HG02571 (cell line): ENCODE measurements at regions not wholly inside any gene's neighbourhood (a gene's known extent, or its start where the extent isn't known, plus 50 kb on each side); places are given as distances from the start of the nearest gene placed in this dataset.
"Not testable (repeated sequence)": the region's sequence is repeated elsewhere in the genome, so short reads cannot be mapped to it uniquely, and the experiment has no call there.

Experiments
- ATAC-seq: cut with Tn5 transposase; IDR thresholded peaks from one replicate; pipeline ENCODE4 v1.9.1; 2021; ENCODE audit warnings: mild to moderate bottlenecking, moderate library complexity; ENCODE audit not compliant: unreplicated experiment

DNA sequence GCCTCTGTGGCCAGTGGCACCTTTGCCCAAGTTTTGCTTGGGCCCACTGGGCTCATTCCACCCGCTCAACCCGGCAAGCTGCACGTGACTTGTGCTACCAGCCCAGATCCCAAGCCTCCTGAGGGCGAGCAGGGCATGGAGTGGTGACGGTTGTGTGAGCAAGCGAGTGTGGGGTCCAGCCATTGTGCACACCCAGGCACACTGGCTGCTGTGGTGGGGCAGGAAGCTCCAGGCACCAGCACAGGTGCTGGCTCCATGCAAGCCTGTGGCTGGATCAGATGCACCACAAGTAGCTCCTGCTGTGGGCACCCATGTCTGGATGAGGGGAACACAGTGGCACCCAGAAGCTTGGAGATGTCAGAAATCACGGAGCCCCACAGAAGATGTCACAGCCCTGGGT lies 557.0 kb upstream of the GNPDA2 start:
- no peak for ATAC-seq

DNA sequence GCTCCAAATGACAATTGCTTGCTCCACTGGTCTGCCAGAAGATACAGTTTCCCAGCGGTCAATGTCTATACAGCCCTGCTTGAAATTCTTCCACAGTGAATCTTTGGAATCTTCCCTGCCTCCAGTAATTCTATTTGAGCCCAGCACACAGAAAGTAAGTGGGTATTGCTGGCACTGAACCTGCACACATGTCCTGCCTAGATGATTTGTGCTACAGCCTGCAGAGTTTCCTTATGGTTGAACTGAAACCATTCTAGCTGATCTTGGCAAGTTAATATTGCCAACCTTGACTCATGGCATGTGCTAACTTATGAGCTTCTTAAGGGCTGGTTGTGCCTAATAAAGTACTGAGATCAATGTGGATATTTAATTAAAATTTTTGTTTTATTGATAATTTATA lies 553.8 kb upstream of the GNPDA2 start:
- ATAC-seq: no peak

DNA sequence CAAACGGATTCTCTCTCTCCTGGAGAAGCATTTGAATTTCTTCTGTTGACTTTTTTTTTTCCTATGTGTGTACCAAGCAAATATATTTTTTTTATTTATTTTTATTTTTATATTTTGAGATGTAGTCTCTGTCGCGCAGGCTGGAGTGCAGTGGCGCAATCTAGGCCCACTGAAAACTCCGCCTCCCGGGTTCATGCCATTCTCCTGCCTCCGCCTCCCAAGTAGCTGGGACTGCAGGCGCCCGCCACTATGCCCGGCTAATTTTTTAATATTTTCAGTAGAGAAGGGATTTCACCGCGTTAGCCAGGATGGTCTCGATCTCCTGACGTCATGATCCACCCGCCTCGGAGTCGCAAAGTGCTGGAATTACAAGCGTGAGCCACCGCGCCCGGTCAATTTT lies 549.5 kb upstream of the GNPDA2 start:
- no peak for ATAC-seq

DNA sequence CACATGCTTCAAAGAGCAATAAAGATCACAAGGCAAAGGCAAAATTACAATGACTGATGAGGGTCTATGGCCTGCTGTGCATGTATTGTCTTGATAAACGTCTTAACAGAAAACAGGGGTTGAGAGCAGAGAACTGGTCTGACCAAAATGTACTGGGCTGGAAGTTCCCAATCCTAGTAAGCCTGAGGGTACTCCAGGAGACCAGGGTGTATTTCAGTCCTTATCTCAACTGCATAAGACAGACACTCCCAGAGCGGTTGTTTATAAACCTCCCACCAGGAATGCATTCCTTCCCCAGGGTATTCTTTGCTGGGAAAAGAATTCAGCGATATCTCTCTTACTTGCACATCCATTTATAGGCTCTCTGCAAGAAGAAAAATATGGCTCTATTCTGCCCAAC lies 521.8 kb upstream of the GNPDA2 start:
- not testable (repeated sequence) for ATAC-seq

DNA sequence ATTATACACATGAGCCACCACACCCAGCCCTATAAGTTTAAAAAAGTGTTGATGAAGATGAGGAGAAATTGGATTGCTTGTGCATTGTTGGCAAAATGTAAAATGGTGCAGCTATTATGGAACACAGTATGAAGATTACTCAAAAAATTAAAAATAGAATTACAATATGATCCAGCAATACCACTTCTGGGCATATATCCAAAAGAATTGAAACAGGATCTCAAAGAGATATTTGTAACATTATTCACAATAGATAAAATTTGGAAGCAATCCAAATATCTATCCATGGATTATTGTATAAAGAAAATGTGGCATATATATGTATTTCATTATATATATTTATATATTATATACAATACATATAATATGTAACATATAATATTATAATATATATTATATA lies 515.6 kb upstream of the GNPDA2 start:
- ATAC-seq: no peak

DNA sequence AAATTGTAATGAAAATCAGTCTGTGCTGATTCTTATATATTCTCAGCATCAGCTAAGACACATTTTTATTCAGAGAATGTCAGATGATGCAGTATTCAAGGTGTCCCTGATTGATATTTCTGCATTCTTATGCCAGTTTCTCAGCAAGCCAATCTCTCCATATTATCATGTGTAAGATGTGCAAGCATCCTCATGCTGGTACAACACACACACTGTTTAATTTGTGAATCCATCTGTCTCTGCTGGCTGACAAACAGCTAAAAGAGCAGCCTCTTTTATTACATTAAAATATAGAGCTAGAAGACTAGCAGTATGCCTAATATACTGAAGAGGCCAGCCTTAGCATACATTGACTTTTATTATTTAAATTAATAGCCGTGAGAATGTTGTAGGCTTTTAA lies 502.9 kb upstream of the GNPDA2 start:
- no peak for ATAC-seq

DNA sequence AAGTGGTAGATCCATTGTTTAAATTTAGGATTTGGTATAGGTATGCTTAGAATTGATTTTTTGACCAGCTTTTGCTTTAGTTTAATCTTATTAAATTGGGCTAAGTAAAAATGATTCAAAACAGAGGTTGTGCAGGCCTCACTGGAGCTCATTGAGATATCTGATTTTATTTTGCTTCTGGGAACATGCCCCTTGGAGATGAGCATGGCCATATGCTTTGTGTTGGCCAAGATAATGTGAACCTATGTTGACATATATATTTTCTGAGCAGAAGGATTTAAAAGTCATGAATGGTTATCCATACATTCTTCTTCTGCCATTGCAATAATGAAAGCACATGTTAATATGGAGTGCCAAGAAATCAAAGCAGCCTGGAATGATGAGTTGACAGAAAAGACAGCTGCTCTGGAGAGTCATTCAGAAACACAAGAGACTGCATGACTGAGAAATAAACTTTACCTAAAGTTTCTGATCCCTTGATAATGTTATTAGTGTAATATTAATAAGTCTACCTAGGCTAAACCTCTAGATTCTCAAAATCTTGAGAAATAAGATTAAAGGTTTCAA lies 489.7 kb upstream of the GNPDA2 start:
- no peak for ATAC-seq

DNA sequence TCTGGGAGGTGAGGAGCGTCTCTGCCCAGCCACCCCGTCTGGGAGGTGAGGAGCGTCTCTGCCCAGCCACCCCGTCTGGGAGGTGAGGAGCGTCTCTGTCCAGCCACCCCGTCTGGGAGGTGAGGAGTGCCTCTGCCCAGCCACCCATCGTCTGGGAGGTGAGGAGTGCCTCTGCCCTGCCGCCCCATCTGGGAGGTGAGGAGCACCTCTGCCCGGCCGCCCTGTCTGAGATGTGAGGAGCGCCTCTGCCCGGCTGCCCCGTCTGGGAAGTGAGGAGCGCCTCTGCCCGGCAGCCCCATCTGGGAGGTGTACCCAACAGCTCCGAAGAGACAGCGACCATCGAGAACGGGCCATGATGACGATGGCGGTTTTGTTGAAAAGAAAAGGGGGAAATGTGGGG lies 482.1 kb upstream of the GNPDA2 start:
- not testable (repeated sequence) for ATAC-seq

DNA sequence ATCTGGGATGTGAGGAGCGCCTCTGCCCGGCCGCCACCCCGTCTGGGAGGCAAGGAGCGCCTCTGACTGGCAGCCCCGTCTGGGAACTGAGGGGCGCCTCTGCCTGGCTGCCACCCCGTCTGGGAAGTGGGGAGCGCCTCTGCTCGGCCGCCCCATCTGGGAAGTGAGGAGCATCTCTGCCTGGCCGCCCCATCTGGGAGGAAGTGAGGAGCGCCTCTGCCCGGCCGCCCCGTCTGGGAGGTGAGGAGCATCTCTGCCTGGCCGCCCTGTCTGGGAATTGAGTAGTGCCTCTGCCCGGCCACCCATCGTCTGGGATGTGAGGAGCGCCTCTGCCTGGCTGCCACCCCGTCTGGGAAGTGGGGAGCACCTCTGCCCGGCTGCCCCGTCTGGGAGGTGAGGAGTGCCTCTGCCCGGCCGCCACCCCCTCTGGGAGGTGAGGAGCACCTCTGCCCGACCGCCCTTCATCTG lies 481.5 kb upstream of the GNPDA2 start:
- not testable (repeated sequence) for ATAC-seq

DNA sequence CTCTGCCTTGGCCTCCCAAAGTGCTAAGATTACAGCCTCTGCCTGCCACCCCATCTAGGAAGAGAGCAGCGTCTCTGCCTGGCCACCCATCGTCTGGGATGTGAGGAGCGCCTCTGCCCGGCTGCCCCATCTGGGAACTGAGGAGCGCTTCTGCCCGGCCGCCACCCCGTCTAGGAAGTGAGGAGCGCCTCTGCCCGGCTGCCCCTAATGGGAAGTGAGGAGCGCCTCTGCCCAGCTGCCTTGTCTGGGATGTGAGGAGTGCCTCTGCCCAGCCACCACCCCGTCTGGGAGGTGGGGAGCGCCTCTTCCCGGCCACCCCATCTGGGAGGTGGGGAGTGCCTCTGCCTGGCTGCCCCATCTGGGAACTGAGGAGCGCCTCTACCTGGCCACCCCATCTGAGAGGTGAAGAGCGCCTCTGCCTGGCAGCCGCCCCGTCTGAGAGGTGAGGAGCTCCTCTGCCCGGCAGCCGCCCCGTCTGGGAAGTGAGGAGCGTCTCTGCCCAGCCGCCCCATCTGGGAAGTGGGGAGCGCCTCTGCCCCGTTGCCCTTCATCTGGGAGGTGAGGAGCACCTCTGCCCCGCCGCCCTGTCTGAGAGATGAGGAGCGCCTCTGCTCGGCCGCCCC lies 481.0 kb upstream of the GNPDA2 start:
- ATAC-seq: not testable (repeated sequence)

DNA sequence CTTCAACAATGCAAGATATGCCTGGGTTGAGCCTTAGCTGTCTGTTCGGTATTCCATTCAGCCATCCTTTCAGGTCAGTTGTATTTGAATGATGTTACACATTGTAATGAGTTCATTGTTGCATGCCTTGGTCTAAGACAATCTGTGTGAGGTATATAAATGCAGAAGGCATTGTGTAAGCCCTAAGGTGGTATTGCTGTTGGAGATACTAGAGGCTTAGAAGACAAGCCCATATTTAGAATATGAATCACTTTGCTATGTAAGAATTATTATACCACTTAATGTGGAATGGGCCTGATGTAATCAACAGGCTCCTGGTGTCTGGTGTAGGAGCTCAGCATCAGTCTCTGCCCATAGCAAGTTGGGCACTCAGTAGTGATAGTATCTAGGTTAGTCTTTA lies 473.4 kb upstream of the GNPDA2 start:
- ATAC-seq: no peak

DNA sequence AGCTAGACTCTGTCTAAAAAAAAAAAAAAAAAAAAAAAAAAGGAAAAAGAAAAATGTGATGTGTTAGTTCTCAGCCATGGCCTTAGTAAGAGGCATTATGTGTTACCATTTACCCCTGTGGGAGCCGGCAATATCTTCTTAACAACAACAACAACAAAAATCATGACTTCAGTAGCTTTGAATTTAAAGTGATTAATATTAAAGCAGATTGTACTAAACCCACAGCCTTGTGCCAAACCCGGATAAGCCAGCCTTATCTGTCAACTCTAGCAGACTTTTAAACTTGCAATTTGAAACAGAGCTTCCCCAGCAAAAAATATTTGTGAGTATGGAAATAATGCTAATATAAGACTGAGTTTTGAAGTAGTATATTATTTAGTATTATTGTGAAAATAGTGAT lies 462.1 kb upstream of the GNPDA2 start:
- no peak for ATAC-seq

DNA sequence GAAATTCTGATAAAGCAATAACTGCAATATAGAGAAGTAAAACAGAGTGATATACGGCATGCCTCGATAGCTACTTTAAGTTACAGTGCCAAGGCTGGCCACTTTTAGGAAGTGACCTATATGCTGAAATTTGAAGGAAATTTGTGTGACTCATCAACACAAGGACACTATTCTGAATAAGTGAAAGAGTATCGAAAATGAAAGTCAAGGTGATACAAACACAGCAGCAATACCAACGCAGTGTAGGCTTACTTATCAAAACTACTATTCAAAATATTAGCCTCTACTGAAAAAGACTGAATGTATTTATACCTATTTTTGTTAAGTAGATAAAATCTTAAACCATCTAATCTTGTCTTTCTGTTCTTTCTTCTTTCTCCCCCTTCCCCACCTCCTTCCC lies 459.9 kb upstream of the GNPDA2 start:
- ATAC-seq: no peak

DNA sequence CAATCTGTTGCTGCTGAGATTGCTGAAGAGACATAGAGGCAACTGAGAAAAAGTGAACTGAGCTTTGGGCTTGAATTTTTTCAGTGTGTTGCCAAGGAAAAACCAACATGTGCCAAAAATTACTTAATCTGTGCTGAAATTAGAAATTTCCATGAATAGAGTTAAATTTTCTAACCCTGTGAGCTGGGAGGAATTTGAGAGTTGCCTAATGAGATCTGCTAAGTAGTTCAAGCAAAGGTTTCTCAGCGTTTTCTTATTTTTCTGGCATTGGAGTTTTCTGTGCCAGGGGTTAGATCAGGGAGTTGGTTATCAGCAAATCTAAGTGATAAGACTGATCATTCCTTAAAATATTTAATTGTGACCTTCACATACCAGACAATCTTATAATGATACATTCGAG lies 457.5 kb upstream of the GNPDA2 start:
- ATAC-seq: no peak

DNA sequence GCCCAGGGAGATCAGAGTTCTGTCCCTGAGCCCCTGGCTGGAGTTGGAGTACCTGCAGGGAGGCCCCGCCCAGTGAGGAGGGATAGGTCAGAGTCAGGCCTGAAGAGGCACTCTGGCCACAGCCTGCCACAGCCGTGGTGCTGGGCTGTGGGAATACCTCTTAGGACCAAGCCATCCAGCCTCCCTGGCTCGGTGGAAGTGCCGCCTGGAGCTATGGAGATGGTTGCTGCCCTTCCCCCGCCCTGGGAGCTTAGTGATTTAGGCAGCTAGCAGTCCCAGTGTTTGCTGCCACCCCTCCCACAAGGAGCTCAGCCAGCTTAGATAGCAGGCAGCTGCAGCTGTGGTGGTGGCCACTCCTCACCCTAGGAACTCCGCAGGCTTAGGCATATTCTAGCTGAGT lies 446.3 kb upstream of the GNPDA2 start:
- ATAC-seq: no peak

DNA sequence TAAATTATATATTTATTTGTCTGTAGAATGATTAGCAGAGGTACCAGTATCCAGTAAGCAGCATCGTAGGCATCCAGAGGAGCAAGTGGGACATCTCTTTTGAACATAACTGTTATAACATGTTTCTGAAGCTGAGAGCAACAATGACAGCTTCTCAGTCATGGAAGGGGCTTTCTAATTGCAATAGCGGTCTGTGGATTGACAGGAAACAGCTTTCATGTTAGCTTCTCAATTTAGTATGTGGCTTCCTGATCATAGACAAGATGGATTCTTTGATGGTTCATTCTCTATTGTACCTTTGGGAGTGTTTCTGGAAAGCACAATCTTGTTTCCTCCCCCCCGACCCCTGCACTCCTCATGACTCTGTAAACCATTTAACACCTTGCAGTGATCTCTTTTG lies 434.6 kb upstream of the GNPDA2 start:
- no peak for ATAC-seq

DNA sequence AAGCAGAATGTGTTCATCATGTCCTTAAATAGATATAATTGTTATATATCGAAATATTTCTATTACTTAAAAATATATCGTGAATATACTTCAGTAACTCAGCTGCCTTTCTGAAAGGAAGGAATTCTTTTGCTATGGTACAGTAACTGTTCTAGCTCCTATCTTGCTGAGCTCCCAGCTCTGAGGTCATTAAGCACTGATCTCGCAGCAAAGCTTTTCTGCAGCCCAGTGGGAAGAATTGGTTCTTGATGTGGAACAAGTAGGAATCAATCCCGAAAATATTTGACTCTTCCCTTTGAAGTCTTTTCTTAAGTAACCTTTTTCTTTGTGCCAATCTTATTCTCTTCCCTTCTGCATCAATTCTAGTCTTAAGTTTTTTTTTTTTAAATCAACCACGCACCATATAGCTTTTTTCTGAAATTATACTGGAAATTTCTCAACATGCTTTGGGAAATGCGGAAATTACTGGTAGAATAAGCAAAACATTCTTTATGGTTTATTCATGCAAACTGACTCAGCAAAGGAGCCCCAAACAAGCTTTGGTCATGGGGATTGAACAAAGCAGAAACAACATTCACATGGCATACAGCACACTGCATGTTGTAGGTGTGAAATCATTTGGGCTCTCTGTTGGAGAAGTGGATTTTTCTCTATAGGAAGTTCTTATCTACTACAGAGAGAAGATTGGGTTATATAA lies 428.9 kb upstream of the GNPDA2 start:
- no peak for ATAC-seq

DNA sequence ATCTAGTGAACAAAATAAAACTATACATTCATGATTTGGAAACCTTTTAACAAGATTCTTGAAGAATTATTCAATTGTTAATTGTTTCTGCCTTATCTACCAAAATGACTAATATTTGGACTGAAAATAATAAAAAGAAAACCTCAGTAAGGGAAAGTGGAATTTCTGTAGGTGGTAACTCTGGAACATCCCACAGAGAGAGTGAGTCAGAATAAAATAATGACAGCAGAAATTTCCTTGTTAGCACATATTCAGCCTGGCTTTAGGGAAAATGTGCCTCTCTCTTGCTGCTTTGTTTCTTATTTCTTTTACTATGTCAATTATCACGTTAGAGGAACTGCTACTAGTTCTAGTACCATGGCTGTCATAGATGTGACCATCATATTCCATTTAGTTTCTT lies 421.5 kb upstream of the GNPDA2 start:
- ATAC-seq: no peak

DNA sequence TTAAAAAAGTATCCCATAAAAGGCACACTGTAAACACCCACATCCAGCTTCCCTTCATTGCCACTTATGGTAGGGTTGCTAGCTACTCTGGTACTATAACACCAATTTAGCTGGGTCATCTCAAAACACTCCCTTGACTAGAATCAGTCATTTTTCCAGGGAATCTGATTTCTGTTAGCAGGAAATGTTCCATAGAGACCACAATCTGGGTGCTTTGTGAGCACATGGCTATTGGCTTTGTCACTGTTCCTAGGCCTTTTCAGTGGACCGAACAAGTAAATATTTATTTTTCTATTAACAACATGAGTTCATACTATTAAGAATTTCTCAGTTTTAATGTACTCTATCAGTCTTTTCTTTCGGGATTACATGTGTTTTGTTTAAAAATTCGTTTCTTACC lies 404.7 kb upstream of the GNPDA2 start:
- ATAC-seq: no peak

DNA sequence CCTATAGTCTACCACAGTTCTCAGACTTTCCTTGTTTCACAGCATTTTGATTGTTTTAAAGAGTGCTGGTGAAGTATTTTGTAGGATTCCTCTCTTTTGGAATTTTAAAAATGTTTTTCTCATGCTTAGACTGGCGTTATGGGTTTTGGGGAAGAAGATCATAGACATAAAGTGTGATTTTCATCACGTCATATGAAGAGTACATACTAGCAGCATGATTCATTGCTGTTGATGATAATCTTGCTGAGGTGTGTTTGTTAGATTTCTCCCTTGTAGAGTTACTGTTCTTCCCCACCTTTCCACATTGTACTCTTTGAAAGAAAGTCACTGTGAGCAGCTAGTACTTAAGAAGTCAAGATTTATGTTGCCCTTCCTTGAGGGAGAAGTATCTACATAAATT lies 396.1 kb upstream of the GNPDA2 start:
- no peak for ATAC-seq

DNA sequence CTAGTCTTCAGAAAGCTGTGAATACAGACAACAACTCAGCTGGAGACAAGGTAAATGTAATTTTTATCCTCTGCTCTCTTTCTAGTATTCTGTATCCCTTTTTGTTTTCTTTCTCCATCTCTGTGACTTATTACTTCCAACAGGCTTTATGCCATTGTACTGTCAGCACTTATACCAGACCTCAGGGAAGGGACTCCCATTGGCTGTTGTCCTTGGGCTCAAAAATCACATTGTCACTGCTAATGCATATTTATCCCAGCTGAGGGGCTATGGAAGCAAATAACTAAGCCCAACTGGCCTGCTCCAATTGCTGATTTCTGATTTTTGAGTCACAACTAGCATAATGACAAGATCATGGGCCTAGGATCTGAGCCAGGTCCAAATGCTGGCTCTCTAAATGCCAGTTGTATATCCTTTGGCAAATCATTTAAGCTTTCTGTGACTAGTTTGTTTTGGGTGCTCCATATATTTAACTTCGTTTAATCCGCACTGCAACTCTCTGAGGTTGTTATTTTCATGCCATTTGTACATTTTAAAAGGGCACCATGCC lies 395.1 kb upstream of the GNPDA2 start:
- ATAC-seq: no peak

DNA sequence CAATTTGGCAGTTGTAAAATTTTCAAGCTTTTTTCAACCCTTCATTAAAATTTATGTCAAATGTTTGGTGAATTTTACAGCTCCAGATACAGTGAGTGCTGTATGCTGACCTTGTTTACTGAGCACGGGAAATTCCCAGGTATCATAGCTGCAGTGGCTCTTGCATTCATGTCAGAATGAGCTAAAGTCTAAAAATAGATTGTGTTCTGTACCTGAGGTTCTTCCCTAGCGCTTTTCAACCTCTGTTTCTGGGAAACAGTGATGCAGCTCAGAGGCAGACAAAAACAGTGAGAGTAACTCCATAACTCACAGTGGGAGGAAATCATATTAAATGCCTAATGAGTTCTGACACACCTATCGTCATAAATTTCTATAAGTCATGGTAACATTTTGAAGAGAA lies 393.8 kb upstream of the GNPDA2 start:
- ATAC-seq: peak; percentile 80
